ENCODE measurements at regions not wholly inside any gene's neighbourhood (a gene's known extent, or its start where the extent isn't known, plus 50 kb on each side); places are given as distances from the start of the nearest gene placed in this dataset.
"Not testable (repeated sequence)": the region's sequence is repeated elsewhere in the genome, so short reads cannot be mapped to it uniquely, and the experiment has no call there.

DNA sequence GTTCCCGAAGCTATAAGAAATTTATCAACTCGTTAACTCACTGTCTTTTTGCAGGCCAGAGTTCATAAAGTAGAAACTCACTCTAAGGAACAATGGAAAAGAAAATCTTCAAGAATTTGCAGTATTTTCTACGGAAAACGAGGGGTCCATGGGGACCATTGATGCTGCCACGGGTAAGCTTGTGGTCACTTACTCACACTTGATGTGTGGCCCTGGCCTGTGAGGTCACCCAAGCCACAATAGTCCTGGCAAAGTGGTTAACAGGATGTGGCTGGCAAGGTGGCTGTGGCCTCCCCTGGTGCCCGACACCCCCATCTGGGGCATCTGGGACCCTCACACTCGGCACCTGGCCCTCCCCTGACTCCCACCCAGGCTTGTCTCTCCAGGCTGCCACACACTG lies 123.4 kb downstream of the C6orf118 start:
- no peak overlapping the region for H3K4me3 ChIP-seq (ENCODE audit: low read length)
- no peak for TF ChIP-seq ZNF274 (IDR thresholded peaks at IDR 0.05; ENCODE audit: low read depth, low read length)

DNA sequence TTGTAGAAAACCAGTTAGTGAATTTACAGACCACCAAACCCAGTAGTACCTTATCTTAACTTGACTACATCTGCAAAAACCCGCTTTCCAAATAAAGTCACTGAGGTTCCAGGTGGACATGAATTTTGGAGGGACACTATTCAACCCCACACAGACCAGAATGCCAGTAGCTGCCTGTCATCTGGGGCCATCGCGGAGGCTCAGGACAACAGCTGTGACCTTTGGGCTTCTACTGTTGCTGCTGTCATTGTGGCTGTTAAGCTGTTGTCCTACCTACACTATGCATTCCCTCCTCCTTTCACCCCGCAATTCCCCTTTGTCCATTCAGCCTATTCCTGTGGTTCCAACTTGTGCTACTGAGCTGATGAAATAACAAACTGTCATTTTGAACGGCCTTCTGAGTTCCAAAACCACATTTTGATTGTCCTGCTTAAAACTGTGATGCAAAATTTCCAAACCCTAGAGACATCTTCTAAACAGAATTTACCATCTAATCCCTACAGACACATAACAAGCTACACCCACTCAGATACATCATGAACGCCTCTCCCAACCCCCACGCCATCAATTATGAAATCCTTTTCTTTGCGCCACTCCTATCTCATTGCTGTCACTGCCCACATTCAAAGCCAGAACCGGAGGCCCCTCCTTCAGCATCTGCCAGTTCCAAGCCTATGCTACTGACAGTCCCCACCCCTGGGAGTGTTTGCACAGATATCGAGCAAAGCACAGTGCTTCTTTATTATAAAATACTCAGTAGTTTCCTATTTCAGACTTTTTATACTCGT lies 125.0 kb downstream of the C6orf118 start:
- H3K4me3 ChIP-seq (ENCODE audit: low read length) = no peak overlapping the region
- TF ChIP-seq ZNF274 (IDR thresholded peaks at IDR 0.05; ENCODE audit: low read depth, low read length) = no peak

DNA sequence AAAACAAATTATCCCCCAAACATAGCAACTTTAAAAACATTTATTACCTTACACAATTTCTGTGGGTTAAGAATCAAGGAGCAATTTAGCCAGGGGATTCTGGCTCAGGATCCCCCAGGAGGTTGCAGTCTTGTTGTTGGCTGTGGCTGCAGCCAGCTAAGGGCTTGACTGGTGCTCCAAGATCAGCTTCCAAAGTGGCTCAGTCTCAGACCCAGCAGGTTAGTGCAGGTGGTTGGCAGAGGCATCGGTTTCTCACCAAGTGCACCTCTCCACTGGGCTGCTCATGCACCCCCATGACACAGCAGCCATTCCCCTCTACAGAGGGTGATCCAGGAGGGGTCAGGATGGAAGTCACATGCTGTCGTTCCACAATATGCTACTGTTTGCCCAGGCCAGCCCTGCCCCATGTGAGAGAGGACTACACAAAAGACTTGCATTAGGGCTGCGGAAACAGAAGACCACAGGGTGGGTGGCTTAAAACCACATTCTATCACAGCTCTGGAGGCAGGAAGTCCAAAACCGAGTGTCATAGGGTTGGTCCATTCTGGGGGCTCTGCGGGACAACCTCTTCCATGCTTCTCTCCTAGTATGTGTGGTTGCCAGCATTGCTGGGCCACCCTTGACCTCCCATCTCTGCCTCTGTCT lies 125.8 kb downstream of the C6orf118 start:
- no peak overlapping the region for H3K4me3 ChIP-seq (ENCODE audit: low read length)
- TF ChIP-seq ZNF274 (IDR thresholded peaks at IDR 0.05; ENCODE audit: low read depth, low read length) = no peak

DNA sequence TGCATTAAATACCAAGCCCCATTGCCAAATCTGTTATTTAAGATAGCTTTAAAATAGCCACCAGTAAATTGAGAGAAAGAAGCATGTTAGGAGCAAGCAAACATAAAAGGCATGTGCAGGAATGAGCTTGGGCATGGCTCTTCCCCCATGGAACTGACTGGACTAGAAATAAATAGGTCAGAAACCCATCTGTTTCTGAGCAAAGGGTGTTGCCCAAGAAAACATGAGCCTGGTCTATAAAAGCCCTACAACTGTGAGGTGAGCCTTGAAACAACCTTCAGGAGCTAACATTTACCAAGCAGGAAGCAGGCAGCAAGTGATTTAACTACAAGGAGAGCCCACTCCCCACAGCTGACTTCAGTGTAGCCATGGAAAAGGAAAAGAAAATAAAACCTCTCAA lies 126.3 kb downstream of the C6orf118 start:
- TF ChIP-seq ZNF274 (IDR thresholded peaks at IDR 0.05; ENCODE audit: low read depth, low read length) = no peak

DNA sequence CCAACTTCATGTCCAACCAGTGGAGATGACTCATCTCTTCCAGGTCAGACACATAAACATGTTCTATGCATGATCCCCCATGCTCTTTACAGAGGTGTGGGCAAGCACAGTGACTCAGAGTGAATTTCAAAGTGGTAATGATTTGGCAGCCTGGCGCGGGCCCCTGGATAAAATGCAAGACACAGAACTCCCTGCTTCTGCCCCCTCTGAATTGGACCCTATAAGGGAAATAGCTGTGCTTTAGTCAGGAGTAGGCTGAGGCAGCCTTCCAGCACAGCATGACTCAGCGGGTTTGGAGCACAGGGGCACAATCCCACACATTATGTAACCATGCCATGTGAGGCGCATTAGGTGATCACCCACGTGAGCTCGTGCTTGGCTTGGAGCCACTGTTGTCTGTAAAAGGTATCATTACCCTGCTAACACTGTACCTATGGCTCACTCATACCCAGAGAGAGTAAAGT lies 127.4 kb downstream of the C6orf118 start:
- TF ChIP-seq ZNF274 (IDR thresholded peaks at IDR 0.05; ENCODE audit: low read depth, low read length) = no peak
- no peak overlapping the region for H3K4me3 ChIP-seq (ENCODE audit: low read length)

More for the DNA sequence above, 126.3 kb downstream of the C6orf118 start:
- H3K4me3 ChIP-seq (ENCODE audit: low read length) = no peak overlapping the region

DNA sequence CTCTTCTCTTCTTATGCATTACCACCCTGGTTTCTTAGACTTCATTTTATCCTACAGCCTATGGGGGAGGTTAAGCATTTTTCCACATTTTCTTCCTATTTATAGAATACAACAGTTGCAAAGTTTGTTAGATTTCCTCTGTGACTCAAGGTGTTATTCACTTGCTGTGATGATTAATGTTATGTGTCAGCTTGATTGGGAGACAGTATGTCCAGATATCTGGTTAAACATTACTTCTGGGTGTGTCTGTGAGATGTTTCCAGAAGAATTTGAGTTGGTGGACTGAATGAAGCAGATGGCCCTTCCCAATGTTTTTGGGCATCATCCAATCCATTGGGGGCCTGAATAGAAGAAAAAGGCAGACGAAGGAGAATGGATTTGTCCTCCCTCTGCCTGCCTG lies 131.3 kb downstream of the C6orf118 start:
- no peak overlapping the region for H3K4me3 ChIP-seq (ENCODE audit: low read length)
- no peak for TF ChIP-seq ZNF274 (IDR thresholded peaks at IDR 0.05; ENCODE audit: low read depth, low read length)

DNA sequence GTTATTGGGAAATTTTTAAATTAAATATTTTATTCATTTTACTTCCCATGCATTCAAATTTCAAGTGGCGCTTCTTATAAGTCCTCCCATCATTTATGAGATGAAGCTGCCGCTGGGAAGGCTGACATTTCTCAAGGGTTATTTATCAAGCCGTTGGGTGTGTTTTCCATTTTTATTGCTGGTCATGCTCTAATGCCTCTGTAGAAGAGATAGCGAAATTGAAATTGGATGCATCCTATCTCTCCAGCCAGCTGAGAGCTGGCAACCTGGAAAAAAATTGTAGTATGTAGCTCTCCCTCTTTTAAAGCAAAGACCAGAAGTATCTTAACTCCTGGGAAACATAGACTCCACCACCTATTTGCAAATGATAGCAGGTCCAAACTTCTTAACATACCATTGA lies 135.9 kb downstream of the C6orf118 start:
- no peak for TF ChIP-seq ZNF274 (IDR thresholded peaks at IDR 0.05; ENCODE audit: low read depth, low read length)
- H3K4me3 ChIP-seq (ENCODE audit: low read length) = no peak overlapping the region

DNA sequence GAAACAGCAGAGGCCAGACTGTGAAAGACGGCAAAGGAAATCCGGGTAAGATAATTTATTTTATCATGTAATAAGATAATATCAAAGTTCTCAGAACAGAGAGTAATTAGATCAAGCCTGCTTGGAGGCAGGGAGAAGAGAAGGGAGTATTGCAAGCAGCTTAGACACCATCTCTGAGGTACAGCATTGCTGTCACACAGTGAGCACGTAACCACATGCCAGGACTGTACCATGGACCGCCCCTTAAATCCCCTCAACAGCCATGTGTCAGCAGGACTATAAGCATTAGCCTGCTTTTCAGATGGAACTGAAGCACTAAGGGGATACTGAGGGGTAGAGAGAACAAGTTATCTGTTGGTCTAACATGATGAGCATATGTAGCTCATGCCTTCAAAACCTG lies 141.5 kb downstream of the C6orf118 start:
- no peak for TF ChIP-seq ZNF274 (IDR thresholded peaks at IDR 0.05; ENCODE audit: low read depth, low read length)
- no peak overlapping the region for H3K4me3 ChIP-seq (ENCODE audit: low read length)

DNA sequence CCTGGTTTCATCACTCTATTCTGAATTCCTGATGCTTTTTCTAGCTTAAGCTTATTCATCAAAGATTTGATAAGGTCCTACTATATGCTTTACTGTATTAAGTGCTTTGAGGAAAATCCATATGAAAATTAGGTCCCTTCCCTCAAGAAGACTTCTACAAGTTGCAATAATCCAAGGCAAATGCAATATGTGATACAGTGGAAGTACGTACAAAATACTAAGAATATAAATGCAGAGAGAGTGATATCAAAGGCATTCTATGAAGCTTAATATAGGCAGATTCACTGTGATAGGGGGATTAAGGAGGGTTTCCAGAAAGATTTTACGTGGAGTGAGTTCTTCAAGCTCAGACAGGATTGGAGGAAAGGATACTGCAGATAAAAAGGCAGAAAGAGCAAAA lies 142.1 kb downstream of the C6orf118 start:
- H3K4me3 ChIP-seq (ENCODE audit: low read length) = no peak overlapping the region
- no peak for TF ChIP-seq ZNF274 (IDR thresholded peaks at IDR 0.05; ENCODE audit: low read depth, low read length)

DNA sequence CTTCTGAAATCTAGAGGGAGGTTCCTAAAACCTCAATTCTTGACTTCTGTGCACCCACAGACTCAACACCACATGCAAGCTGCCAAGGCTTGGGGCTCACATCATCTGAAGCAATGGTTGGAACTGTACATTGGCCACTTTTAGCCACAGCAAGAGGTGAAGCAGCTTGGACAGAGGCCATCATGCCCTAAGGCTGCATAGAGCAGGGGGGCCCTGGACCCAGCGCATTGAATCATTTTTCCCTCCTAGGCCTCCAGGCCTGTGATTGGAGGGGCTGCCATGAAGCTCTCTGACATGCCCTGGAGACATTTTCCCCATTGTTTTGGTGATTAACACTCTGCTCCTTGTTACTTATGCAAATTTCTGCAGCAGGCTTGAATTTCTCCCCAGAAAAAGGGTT lies 145.9 kb downstream of the C6orf118 start:
- no peak overlapping the region for H3K4me3 ChIP-seq (ENCODE audit: low read length)
- TF ChIP-seq ZNF274 (IDR thresholded peaks at IDR 0.05; ENCODE audit: low read depth, low read length) = no peak

DNA sequence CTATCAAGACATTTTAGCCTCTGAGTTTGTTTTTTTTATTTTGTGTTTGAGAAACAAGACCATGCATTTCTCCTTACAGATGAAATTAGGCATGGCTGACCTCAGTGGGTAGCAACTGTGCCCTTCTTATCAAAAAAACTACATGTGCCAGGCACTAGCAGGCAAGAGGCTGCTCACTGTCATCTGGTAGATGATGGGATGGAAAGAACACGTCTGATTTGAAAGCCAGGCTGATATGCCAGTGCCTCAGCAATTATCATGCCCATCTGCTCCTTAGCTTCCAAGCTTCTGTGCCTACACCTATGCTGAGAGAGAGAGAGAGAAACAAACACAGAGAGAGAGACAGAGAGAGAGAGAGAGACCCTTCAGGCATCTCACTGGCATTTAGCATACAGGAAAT lies 149.9 kb downstream of the C6orf118 start:
- no peak for TF ChIP-seq ZNF274 (IDR thresholded peaks at IDR 0.05; ENCODE audit: low read depth, low read length)
- H3K4me3 ChIP-seq (ENCODE audit: low read length) = no peak overlapping the region

DNA sequence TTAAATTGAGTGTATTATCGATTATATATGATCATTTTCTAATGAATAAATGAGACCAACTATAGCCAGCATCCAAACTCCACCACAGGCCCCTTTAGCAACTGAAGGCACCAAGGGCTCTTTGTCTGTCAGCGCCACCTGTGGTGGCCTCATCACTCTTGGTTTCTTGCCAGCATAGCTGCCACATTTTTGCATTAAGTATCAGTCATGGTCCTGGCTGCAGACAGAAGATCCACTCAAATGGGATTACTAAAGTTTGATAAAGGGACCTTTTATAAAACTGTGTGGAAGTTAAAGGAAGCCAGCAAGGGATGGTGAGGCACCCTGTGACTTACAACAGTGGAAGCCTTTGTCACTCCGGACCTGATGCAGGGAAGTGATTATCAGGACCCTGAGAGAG lies 162.9 kb downstream of the C6orf118 start:
- no peak for TF ChIP-seq ZNF274 (IDR thresholded peaks at IDR 0.05; ENCODE audit: low read depth, low read length)

DNA sequence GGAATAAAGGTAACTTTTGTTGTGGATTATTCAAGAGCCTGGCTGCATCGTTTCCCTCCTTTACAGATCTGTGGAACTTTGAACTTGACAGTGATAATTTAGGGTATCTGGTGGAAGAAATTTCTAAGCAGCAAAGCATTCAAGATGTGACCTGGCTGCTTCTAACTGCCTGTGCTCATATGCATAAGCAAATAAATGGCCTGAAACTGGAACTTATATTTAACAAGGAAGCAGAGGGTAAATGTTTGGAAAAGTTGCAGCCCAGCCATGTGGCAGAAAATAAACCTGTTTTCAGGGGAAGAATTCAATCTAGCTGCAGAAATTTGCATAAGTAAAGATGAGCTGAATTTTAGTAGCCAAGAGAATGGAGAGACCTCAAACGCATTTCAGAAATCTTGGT lies 173.5 kb downstream of the C6orf118 start:
- H3K4me3 ChIP-seq (ENCODE audit: low read length) = no peak overlapping the region
- TF ChIP-seq ZNF274 (IDR thresholded peaks at IDR 0.05; ENCODE audit: low read depth, low read length) = no peak

More for the DNA sequence above, 162.9 kb downstream of the C6orf118 start:
- no peak overlapping the region for H3K4me3 ChIP-seq (ENCODE audit: low read length)

DNA sequence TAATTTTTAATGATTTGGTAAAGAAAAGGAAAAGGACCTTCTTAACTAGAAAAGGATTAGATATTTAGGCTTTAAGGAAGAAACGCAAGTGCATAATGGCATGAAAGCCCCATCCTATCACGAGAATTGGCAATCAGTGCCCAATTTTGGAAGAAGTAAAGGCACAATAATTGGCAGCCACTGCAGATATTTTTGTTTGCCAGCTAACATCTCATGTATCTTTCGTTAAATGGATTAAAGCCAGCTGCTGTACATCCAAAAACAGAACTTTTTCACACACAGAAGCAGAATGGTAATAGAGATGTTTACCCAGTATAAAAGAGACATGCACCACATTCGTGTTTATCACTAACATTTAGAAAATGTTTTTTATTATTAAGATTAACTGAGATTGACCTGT lies 180.3 kb downstream of the C6orf118 start:
- no peak for TF ChIP-seq ZNF274 (IDR thresholded peaks at IDR 0.05; ENCODE audit: low read depth, low read length)
- H3K4me3 ChIP-seq (ENCODE audit: low read length) = no peak overlapping the region

DNA sequence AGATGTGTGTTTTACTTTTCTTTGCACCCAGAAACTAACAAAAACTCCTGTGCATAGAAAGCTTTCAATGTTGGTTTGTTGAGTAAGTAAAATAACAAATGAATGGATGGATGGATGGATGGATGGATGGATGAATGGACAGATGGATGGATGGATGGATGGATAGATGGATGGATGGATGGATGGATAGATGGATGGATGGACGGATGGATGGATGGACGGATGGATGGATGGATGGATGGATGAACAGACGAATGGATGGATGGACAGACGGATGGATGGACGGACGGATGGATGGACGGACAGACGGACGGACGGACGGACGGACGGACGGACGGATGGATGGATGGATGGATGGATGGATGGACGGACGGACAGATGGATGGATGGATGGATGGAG lies 181.7 kb downstream of the C6orf118 start:
- not testable (repeated sequence) for H3K4me3 ChIP-seq (ENCODE audit: low read length)

DNA sequence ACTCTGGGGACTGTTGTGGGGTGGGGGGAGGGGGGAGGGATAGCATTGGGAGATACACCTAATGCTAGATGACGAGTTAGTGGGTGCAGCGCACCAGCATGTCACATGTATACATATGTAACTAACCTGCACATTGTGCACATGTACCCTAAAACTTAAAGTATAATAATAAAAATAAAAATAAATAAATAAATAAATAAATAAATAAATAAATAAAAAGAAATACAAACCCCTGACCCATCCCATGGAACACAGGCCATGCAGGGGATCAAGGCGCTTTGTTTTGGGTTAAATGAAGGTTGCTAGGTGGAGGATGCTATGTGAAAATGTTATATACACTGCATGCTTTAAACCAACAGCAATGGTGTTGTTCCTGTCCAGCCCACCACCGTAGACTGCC lies 184.7 kb downstream of the C6orf118 start:
- H3K4me3 ChIP-seq (ENCODE audit: low read length) = not testable (repeated sequence)
